Esophagus mucosa (tissue), 1 donor: ENCODE measurements at regions not wholly inside any gene's neighbourhood (a gene's known extent, or its start where the extent isn't known, plus 50 kb on each side); places are given as distances from the start of the nearest gene placed in this dataset.
"Not testable (repeated sequence)": the region's sequence is repeated elsewhere in the genome, so short reads cannot be mapped to it uniquely, and the experiment has no call there.

Source experiments
- ATAC-seq: fragments of 200-7000 bp; cut with Tn5 transposase; one replicate; pipeline ENCODE4 v1.9.1; 2020
- donor health status: DM: yes; HTN: yes; CAD: no.

- not testable (repeated sequence) for ATAC-seq
Observed at GRCh38 chr1:157317229-157317628, 179.0 kb upstream of the ETV3 start.

- no peak for ATAC-seq
Observed at GRCh38 chr1:157315544-157315943, 177.3 kb upstream of the ETV3 start.

GRCh38 chr1:157314408-157314807 is 176.2 kb upstream of the ETV3 start:
- ATAC-seq, result no peak

GRCh38 chr1:157313240-157313807 is 175.1 kb upstream of the ETV3 start:
- no peak for ATAC-seq

- ATAC-seq, result no peak
Observed at GRCh38 chr1:157312082-157312812, 174.1 kb upstream of the ETV3 start.

GRCh38 chr1:157311730-157312081 is 173.5 kb upstream of the ETV3 start:
- no peak for ATAC-seq

- not testable (repeated sequence) for ATAC-seq
Observed at GRCh38 chr1:157310805-157311729, 172.9 kb upstream of the ETV3 start.

- no peak for ATAC-seq
Observed at GRCh38 chr1:157310401-157310800, 172.2 kb upstream of the ETV3 start.

- ATAC-seq, result no peak
Observed at GRCh38 chr1:157307491-157307890, 169.3 kb upstream of the ETV3 start.

GRCh38 chr1:157306896-157307295 is 168.7 kb upstream of the ETV3 start:
- no peak for ATAC-seq

- ATAC-seq, result no peak
Observed at GRCh38 chr1:157304271-157304670, 166.1 kb upstream of the ETV3 start.

- no peak for ATAC-seq
Observed at GRCh38 chr1:157302724-157303123, 164.5 kb upstream of the ETV3 start.

GRCh38 chr1:157302199-157302497 is 164.0 kb upstream of the ETV3 start:
- no peak for ATAC-seq

GRCh38 chr1:157301477-157302198 is 163.4 kb upstream of the ETV3 start:
- ATAC-seq, result no peak

GRCh38 chr1:157294387-157295145 is 156.4 kb upstream of the ETV3 start:
- ATAC-seq, result not testable (repeated sequence)

- ATAC-seq, result no peak
Observed at GRCh38 chr1:157292809-157293564, 154.8 kb upstream of the ETV3 start.

- ATAC-seq, result no peak
Observed at GRCh38 chr1:157292302-157292701, 154.1 kb upstream of the ETV3 start.

GRCh38 chr1:157291083-157291482 is 152.9 kb upstream of the ETV3 start:
- ATAC-seq, result no peak

- ATAC-seq, result no peak
Observed at GRCh38 chr1:157289424-157290105, 151.4 kb upstream of the ETV3 start.

GRCh38 chr1:157288996-157289395 is 150.8 kb upstream of the ETV3 start:
- ATAC-seq, result no peak

- ATAC-seq, result no peak
Observed at GRCh38 chr1:157288492-157288891, 150.3 kb upstream of the ETV3 start.
